ENCODE measurements at regions not wholly inside any gene's neighbourhood (a gene's known extent, or its start where the extent isn't known, plus 50 kb on each side); places are given as distances from the start of the nearest gene placed in this dataset.
"Not testable (repeated sequence)": the region's sequence is repeated elsewhere in the genome, so short reads cannot be mapped to it uniquely, and the experiment has no call there.

DNA sequence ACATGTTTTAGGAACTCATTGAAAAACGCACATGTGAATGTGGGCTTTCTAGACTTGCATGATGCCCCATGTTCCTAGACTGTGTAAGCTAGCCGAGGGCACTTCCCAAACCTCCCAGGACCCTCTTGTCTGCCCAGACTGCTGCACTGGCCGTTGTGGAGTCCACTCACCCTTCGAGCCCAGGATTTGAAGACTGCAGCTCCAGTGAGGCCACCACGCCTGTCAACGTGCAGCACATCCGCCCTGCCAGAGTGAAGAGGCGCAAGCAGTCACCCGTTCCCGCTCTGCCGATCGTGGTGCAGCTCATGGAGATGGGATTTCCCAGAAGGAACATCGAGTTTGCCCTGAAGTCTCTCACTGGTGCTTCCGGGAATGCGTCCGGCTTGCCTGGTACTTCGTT lies 114.1 kb downstream of the GOLGA6L22 start:
- TF ChIP-seq CHD2 (IDR thresholded peaks at IDR 0.05; ENCODE audit: low read length, partially characterized antibody); POLR2A (IDR thresholded peaks at IDR 0.05; ENCODE audit: low read length); JUNB (IDR thresholded peaks at IDR 0.05): not testable (repeated sequence)
